SK-N-SH treated with all-trans-retinoic acid at 6 μM for 48 hours (cell line): ENCODE measurements at regions not wholly inside any gene's neighbourhood (a gene's known extent, or its start where the extent isn't known, plus 50 kb on each side); places are given as distances from the start of the nearest gene placed in this dataset.
"Not testable (repeated sequence)": the region's sequence is repeated elsewhere in the genome, so short reads cannot be mapped to it uniquely, and the experiment has no call there.

Experiments
- TCF4 ChIP-seq: fragments of 250-450 bp; sonication (Bioruptor Pico); IDR thresholded peaks from 2 replicates; pipeline ENCODE4 v1.8.0; 2021; ENCODE audit warnings: mild to moderate bottlenecking, moderate library complexity, borderline replicate concordance
- TF ChIP-seq, protein P1 (sequence below): fragments of 250-450 bp; sonication (Bioruptor Pico); IDR thresholded peaks from 2 replicates; pipeline ENCODE4 v1.5.0; 2020; ENCODE audit warnings: mild to moderate bottlenecking, moderate library complexity

DNA sequence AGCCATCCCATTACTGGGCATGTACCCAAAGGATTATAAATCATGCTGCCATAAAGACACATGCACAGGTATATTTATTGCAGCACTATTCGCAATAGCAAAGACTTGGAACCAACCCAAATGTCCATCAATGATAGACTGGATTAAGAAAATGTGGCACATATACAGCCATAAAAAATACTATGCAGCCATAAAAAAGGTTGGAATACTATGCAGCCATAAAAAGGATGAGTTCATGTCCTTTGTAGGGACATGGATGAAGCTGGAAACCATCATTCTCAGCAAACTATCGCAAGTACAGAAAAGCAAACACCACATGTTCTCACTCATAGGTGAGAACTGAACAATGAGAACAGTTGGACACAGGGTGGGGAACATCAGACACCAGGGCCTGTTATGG lies 151.5 kb downstream of the PLK2 start:
- not testable (repeated sequence) for TF ChIP-seq TCF4
- TF ChIP-seq, protein P1, sequence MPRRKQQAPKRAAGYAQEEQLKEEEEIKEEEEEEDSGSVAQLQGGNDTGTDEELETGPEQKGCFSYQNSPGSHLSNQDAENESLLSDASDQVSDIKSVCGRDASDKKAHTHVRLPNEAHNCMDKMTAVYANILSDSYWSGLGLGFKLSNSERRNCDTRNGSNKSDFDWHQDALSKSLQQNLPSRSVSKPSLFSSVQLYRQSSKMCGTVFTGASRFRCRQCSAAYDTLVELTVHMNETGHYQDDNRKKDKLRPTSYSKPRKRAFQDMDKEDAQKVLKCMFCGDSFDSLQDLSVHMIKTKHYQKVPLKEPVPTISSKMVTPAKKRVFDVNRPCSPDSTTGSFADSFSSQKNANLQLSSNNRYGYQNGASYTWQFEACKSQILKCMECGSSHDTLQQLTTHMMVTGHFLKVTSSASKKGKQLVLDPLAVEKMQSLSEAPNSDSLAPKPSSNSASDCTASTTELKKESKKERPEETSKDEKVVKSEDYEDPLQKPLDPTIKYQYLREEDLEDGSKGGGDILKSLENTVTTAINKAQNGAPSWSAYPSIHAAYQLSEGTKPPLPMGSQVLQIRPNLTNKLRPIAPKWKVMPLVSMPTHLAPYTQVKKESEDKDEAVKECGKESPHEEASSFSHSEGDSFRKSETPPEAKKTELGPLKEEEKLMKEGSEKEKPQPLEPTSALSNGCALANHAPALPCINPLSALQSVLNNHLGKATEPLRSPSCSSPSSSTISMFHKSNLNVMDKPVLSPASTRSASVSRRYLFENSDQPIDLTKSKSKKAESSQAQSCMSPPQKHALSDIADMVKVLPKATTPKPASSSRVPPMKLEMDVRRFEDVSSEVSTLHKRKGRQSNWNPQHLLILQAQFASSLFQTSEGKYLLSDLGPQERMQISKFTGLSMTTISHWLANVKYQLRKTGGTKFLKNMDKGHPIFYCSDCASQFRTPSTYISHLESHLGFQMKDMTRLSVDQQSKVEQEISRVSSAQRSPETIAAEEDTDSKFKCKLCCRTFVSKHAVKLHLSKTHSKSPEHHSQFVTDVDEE (CRISPR knock-in tag) = not testable (repeated sequence)
